MM.1S (cell line): ENCODE measurements at regions not wholly inside any gene's neighbourhood (a gene's known extent, or its start where the extent isn't known, plus 50 kb on each side); places are given as distances from the start of the nearest gene placed in this dataset.

Source experiments
- CTCF ChIP-seq: fragments of 300-600 bp; sonication (generic); IDR thresholded peaks from 2 replicates; pipeline ENCODE4 v1.5.1; 2016; ENCODE audit warnings: antibody characterized with exemption, low read length, mixed read lengths
- EZH2 ChIP-seq: fragments of 300-600 bp; sonication (generic); optimal IDR thresholded peaks from 2 replicates; pipeline ENCODE3; 2017; ENCODE audit warnings: low read depth, mild to moderate bottlenecking, antibody characterized with exemption, low read length, mixed read lengths
- EZH2phosphoT487 ChIP-seq: fragments of 300-600 bp; sonication (generic); IDR thresholded peaks from 2 replicates; pipeline ENCODE4 v1.6.1; 2018; ENCODE audit warnings: antibody characterized with exemption, low read length

GRCh38 chr10:129020651-129021330, 446.2 kb upstream of the MGMT start:
- no peak for TF ChIP-seq CTCF
- TF ChIP-seq EZH2 = no peak
- TF ChIP-seq EZH2phosphoT487 = no peak
